ENCODE measurements at regions not wholly inside any gene's neighbourhood (a gene's known extent, or its start where the extent isn't known, plus 50 kb on each side); places are given as distances from the start of the nearest gene placed in this dataset.

DNA sequence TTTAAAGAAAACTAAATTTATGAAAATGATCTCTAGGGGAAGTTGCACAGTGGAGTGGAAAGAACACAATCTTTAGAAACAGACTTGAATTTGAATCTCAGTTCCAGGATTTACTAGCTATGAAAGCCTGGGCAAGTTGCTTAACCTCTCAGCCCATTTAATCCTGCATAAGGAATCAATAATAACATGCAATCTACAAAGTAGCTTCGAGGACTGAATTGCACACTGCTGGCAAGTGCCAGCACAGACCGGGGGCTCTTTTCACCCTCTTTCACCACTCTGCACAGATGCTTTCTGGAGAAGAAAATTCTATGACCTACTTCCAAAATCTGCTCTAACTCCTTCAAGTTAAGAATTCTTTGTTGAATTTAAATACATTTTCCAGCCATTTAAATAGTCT, 63.4 kb upstream of the ANK3 start:
- TF ChIP-seq, protein P1, sequence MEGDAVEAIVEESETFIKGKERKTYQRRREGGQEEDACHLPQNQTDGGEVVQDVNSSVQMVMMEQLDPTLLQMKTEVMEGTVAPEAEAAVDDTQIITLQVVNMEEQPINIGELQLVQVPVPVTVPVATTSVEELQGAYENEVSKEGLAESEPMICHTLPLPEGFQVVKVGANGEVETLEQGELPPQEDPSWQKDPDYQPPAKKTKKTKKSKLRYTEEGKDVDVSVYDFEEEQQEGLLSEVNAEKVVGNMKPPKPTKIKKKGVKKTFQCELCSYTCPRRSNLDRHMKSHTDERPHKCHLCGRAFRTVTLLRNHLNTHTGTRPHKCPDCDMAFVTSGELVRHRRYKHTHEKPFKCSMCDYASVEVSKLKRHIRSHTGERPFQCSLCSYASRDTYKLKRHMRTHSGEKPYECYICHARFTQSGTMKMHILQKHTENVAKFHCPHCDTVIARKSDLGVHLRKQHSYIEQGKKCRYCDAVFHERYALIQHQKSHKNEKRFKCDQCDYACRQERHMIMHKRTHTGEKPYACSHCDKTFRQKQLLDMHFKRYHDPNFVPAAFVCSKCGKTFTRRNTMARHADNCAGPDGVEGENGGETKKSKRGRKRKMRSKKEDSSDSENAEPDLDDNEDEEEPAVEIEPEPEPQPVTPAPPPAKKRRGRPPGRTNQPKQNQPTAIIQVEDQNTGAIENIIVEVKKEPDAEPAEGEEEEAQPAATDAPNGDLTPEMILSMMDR (IDR thresholded peaks at IDR 0.05): no peak
- TF ChIP-seq POLR2A (IDR thresholded peaks at IDR 0.05; ENCODE audit: low read depth) (no peak), POLR2AphosphoS5 (IDR thresholded peaks at IDR 0.05) (no peak)

Data from esophagus muscularis mucosa (tissue), 3 donors.